ENCODE measurements at regions not wholly inside any gene's neighbourhood (a gene's known extent, or its start where the extent isn't known, plus 50 kb on each side); places are given as distances from the start of the nearest gene placed in this dataset.

DNA sequence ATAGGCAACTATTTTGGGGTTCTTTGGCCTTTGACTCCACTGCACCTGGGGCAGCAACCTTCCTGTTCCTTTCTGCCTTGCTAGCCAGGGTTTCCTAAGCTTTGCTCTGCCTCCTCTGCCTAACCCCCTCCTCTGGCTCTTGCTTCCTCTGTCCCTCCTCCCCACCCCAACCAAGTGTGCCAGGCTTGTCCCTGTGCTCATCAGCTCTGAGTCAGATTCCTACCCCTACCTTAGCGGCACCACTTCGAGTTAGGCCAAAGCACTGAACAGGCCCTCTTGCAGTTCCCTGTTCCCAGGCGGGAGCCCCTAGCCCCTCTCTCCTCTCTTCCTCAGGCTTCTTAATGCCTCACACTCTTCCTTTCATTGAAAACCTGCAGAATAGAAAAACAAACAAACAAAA lies 74.8 kb upstream of the HAO2 start:
- DNase-seq (ENCODE audit: low read depth), result no peak
- H3K4me3 ChIP-seq (ENCODE audit: low read depth, low read length), result no peak overlapping the region

DNA sequence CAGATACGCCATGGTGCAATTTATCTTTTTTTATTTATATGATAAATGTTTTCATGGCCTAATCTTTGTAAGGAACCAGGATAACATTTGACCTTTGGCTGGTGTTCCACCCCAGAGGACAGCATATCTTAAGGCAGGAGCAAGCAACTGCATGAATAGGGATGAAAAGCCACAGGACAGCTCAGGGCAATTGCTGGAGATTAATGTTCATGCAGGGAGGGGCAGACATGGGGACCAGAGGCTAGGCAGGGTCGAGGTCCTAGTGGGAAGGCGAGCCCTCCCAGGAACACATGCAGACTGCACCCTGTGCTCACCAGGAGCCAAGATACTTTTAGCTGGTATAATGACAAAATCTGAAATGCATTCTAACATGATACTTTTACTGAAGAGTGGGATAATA lies 74.4 kb upstream of the HAO2 start:
- H3K4me3 ChIP-seq (ENCODE audit: low read depth, low read length), result no peak overlapping the region
- no peak for DNase-seq (ENCODE audit: low read depth)

GRCh38 chr1:119294722-119295121 lies 73.9 kb upstream of the HAO2 start:
- no peak overlapping the region for H3K4me3 ChIP-seq (ENCODE audit: low read depth, low read length)
- no peak for DNase-seq (ENCODE audit: low read depth)

DNA sequence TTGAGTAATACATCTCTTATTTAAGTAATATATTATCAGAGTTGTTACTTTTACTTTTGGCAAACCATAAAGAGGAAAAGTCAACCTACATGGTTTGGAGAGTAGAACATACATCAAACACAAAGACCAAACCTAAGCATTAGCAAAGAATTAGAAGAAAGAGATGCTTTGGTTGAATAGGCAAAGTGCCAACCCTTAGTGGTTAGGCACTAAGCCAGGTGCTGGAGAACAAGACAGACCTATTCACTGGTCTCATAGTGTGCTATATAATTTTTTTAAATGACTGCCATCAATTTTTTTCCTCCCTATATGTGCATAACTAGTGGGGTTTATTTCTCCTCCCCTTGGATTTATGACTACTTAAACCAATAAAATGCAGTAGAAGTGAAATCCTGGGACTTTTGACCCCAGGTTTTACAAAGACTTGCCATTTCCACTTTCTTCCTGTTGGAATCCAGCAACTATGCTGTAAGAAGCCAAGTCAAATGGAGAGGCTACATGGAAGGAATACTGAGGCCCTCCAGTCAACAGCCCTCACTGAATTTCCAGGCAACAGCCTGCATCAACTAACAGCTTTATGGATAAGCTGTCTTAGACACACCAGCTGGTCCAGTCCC lies 69.8 kb upstream of the HAO2 start:
- no peak overlapping the region for H3K4me3 ChIP-seq (ENCODE audit: low read depth, low read length)
- DNase-seq (ENCODE audit: low read depth), result peak; percentile 60

DNA sequence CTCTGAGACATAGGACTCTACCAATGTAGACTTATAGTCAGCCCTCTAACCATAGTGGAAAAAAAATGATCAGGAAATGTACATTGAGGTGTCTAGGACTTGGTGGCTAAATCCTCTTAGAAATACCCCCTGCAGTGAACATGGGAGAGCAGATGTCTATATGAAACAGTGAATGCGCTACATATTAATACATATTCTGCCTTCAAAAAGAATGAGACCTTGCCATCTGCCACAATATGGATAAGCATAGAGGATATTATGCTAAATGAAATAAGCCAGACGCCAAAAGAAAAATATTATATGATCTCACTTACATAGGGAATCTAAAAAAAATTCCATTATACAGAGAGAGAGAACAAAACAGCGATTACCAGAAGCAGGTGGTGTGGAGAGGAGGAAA lies 66.6 kb upstream of the HAO2 start:
- no peak overlapping the region for H3K4me3 ChIP-seq (ENCODE audit: low read depth, low read length)
- no peak for DNase-seq (ENCODE audit: low read depth)

- no peak for DNase-seq (ENCODE audit: low read depth)
Measured at GRCh38 chr1:119308130-119308700, 60.4 kb upstream of the HAO2 start.

GRCh38 chr1:119308806-119309205 lies 59.8 kb upstream of the HAO2 start:
- no peak for DNase-seq (ENCODE audit: low read depth)
- no peak overlapping the region for H3K4me3 ChIP-seq (ENCODE audit: low read depth, low read length)

More at GRCh38 chr1:119308130-119308700, 60.4 kb upstream of the HAO2 start:
- no peak overlapping the region for H3K4me3 ChIP-seq (ENCODE audit: low read depth, low read length)

GRCh38 chr1:119310301-119310700 lies 58.3 kb upstream of the HAO2 start:
- DNase-seq (ENCODE audit: low read depth), result no peak
- H3K4me3 ChIP-seq (ENCODE audit: low read depth, low read length), result no peak overlapping the region

GRCh38 chr1:119312500-119312899 lies 56.1 kb upstream of the HAO2 start:
- H3K4me3 ChIP-seq (ENCODE audit: low read depth, low read length), result no peak overlapping the region
- no peak for DNase-seq (ENCODE audit: low read depth)

DNA sequence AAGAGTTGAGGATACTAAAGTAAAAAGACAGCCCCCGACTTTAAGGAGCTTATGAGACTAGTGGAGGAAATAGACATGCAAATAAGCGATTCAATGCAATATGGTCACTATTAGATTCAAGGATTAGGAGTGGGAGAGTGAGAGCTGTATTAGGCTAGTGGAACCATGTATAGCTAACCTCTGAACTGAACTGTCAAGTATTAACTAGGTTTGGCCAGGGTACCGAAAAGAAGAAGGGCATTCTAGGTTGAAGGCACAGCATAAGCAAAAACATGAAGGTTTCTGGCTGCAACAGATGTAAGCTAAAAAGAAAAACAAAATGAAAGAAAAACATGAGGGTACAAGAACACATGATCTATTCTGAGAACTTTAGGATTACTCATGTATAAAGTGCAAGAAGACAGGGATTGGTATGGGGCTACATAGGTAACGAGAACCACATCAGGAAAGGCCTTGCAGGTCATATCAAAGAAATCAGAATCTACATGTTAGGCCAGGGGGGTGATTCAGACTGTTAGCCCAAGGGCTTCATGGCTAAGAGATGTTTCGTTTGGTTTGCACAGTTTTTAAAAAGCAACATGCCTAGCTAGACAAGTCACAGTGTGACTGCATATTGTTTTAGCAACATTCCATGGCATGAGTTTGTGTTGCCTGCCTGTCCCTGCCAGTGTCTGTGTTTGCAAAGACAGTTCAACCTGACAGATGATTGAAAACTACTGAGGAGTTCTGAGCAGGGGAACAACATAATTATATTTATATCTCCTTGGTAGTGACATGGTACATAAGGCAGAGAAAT lies 54.4 kb upstream of the HAO2 start:
- H3K4me3 ChIP-seq (ENCODE audit: low read depth, low read length), result no peak overlapping the region
- no peak for DNase-seq (ENCODE audit: low read depth)

DNA sequence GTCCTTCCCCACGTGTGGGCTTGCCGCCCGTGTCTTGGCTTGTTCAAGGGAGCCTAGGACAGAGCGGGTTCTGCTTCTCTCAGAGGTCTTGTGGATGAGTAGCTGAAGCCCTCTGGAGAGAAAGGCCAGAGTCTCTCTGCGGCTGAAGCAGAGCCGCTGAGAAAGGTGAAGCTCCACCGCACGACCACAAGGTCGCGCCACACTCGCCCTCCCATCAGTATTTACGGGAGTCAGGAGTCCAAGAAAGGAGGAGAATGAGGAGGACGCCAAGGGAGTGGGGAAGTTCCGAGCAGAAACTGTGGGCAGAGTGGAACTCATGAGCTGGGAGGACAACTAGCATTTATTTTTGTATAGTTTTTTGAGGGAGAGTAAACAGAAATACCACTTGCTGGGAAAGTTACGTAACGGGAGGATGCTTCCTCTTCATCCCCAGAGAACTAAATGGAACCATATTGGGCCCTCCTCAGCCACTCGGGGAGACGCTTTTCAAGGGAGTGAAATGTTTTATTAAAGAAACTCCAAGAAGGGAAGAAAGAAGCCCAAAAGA lies 51.6 kb upstream of the HAO2 start:
- no peak for DNase-seq (ENCODE audit: low read depth)
- no peak overlapping the region for H3K4me3 ChIP-seq (ENCODE audit: low read depth, low read length)

DNA sequence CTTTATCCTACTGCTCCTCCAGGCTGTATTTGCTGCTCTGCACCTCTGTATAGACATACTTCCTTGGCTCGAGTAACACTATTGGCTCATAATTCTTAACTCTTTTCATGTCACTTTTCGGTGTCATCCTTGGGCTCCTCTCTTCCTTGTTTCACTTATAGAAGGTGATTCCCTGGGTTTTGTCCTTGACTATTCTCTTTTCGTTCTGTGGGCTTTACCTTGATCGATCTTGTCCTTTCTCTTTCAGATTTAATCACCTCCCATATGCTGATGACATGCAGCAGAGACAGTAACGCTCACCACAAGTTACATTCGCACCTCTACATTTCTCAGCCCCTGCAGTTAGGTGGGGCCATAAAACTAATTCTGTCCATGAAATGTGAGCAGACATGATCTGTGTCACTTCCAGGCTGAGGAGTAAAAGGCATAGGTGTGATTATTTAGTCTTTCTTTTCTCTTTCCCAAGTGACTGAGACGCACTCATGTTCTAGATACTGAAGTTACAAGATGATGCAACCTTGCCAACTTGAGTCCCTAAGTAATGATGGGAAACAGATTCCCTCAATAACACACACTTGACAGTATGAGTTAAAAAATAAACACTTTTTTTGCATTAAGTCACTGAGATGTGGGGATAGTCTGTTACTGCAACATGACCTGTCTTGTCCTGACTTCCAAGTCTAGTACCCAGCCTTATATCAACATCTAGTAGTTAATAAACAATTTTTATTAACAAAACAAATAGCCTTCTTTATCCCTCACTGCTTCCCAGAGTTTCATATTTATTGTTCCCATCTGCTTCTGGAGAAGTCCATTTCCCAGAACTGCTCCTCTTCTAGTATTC lies 49.9 kb upstream of the HAO2 start:
- H3K4me3 ChIP-seq (ENCODE audit: low read depth, low read length), result no peak overlapping the region
- DNase-seq (ENCODE audit: low read depth), result no peak
